ENCODE measurements at regions not wholly inside any gene's neighbourhood (a gene's known extent, or its start where the extent isn't known, plus 50 kb on each side); places are given as distances from the start of the nearest gene placed in this dataset.

DNA sequence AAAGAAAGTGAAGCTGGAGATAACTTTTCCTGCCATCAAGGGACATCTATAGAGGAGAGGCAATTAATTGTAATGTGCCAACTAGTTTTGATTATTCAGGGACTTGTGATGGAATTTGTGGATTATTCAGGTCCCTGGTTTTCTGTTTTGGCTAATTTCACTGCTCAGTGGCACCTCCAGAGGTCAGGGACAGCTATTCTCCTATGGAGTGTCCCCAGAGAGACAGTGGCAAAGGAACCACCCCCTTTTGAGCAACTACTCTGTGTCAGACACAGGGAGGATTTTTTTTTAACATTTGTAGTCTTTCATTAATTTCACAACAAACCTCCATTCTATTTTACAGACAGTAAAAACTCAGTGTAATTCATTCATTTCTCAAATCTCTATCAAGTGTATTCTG, 206.0 kb upstream of the SPRED2 start:
- TF ChIP-seq, protein P1, sequence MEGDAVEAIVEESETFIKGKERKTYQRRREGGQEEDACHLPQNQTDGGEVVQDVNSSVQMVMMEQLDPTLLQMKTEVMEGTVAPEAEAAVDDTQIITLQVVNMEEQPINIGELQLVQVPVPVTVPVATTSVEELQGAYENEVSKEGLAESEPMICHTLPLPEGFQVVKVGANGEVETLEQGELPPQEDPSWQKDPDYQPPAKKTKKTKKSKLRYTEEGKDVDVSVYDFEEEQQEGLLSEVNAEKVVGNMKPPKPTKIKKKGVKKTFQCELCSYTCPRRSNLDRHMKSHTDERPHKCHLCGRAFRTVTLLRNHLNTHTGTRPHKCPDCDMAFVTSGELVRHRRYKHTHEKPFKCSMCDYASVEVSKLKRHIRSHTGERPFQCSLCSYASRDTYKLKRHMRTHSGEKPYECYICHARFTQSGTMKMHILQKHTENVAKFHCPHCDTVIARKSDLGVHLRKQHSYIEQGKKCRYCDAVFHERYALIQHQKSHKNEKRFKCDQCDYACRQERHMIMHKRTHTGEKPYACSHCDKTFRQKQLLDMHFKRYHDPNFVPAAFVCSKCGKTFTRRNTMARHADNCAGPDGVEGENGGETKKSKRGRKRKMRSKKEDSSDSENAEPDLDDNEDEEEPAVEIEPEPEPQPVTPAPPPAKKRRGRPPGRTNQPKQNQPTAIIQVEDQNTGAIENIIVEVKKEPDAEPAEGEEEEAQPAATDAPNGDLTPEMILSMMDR (IDR thresholded peaks at IDR 0.05) = no peak
- TF ChIP-seq POLR2A (IDR thresholded peaks at IDR 0.05) = no peak
